ENCODE measurements at regions not wholly inside any gene's neighbourhood (a gene's known extent, or its start where the extent isn't known, plus 50 kb on each side); places are given as distances from the start of the nearest gene placed in this dataset.
A peak's percentile ranks its signal among the peaks of the same experiment; 100 is the strongest.
"Not testable (repeated sequence)": the region's sequence is repeated elsewhere in the genome, so short reads cannot be mapped to it uniquely, and the experiment has no call there.

- no peak for DNase-seq
Observed at GRCh38 chr20:23148731-23149570, 62.8 kb upstream of the CD93 start.

GRCh38 chr20:23147964-23148730 lies 62.0 kb upstream of the CD93 start:
- peak; percentile 88 for DNase-seq

GRCh38 chr20:23147647-23147963 lies 61.5 kb upstream of the CD93 start:
- no peak for DNase-seq

- DNase-seq = no peak
Observed at GRCh38 chr20:23146857-23147637, 60.9 kb upstream of the CD93 start.

GRCh38 chr20:23146181-23146580 lies 60.1 kb upstream of the CD93 start:
- DNase-seq = no peak

GRCh38 chr20:23145281-23145700 lies 59.2 kb upstream of the CD93 start:
- peak; percentile 35 for DNase-seq

GRCh38 chr20:23144856-23145255 lies 58.7 kb upstream of the CD93 start:
- no peak for DNase-seq

- DNase-seq = no peak
Observed at GRCh38 chr20:23143986-23144690, 58.0 kb upstream of the CD93 start.

GRCh38 chr20:23143098-23143497 lies 57.0 kb upstream of the CD93 start:
- DNase-seq = peak; percentile 80

- no peak for DNase-seq
Observed at GRCh38 chr20:23142162-23143050, 56.3 kb upstream of the CD93 start.

GRCh38 chr20:23141450-23142161 lies 55.5 kb upstream of the CD93 start:
- DNase-seq = peak; percentile 32

GRCh38 chr20:23140991-23141390 lies 54.9 kb upstream of the CD93 start:
- DNase-seq = no peak

- not testable (repeated sequence) for DNase-seq
Observed at GRCh38 chr20:23139984-23140383, 53.9 kb upstream of the CD93 start.

- no peak for DNase-seq
Observed at GRCh38 chr20:23139524-23139923, 53.4 kb upstream of the CD93 start.

- DNase-seq = no peak
Observed at GRCh38 chr20:23138682-23139081, 52.6 kb upstream of the CD93 start.

- no peak for DNase-seq
Observed at GRCh38 chr20:23138226-23138625, 52.1 kb upstream of the CD93 start.

GRCh38 chr20:23136893-23137745 lies 51.0 kb upstream of the CD93 start:
- DNase-seq = peak; percentile 25

- DNase-seq = no peak
Observed at GRCh38 chr20:23135449-23136420, 49.6 kb upstream of the CD93 start.
